K562 (cell line): ENCODE measurements at regions not wholly inside any gene's neighbourhood (a gene's known extent, or its start where the extent isn't known, plus 50 kb on each side); places are given as distances from the start of the nearest gene placed in this dataset.

Source experiments
- ARID1B ChIP-seq: fragments of 450-650 bp; IDR thresholded peaks from 2 replicates; pipeline ENCODE4 v1.6.1; 2016; ENCODE audit warnings: antibody characterized with exemption, mild to moderate bottlenecking, inconsistent platforms
- DEAF1 ChIP-seq: fragments of 450-650 bp; formaldehyde crosslinking; IDR thresholded peaks from 2 replicates; pipeline ENCODE4 v1.4.0; 2020; ENCODE audit warnings: mild to moderate bottlenecking, moderate library complexity
- FOXK2 ChIP-seq, 2 experiments: fragments of 450-650 bp; IDR thresholded peaks in 1 of 2; conservative IDR thresholded peaks in 1 of 2; 2 replicates each; pipeline ENCODE4 v1.6.1; 2016; ENCODE audit warnings: low read depth in 2 of 2, mild to moderate bottlenecking in 1 of 2
- GMEB1 ChIP-seq: fragments of 250-450 bp; sonication (Bioruptor Pico); IDR thresholded peaks from 2 replicates; pipeline ENCODE4 v1.4.0; 2020; ENCODE audit warnings: mild to moderate bottlenecking
- PKNOX1 ChIP-seq: fragments of 450-650 bp; IDR thresholded peaks from 2 replicates; pipeline ENCODE4 v1.6.1; 2016
- SIN3B ChIP-seq: fragments of 450-650 bp; IDR thresholded peaks from 2 replicates; pipeline ENCODE4 v1.6.1; 2017; ENCODE audit warnings: low read depth, mild to moderate bottlenecking, moderate library complexity
- SMARCC2 ChIP-seq: fragments of 450-650 bp; IDR thresholded peaks from 2 replicates; pipeline ENCODE4 v1.6.1; 2017; ENCODE audit warnings: antibody characterized with exemption, moderate library complexity, mild to moderate bottlenecking, low read depth
- SOX6 ChIP-seq: fragments of 450-650 bp; IDR thresholded peaks from 2 replicates; pipeline ENCODE4 v1.6.1; 2014; ENCODE audit warnings: mild to moderate bottlenecking
- TRIM28 ChIP-seq: fragments of 450-650 bp; IDR thresholded peaks from 2 replicates; pipeline ENCODE4 v1.6.1; 2017
- ZNF124 ChIP-seq: sonication (generic); formaldehyde crosslinking; IDR thresholded peaks from 2 replicates; pipeline ENCODE4 v1.8.1; 2022; ENCODE audit warnings: missing genetic modification reagents
- ZNF395 ChIP-seq: fragments of 200-800 bp; sonication (Bioruptor generic); IDR thresholded peaks from 2 replicates; pipeline ENCODE4 v1.6.1; 2017; ENCODE audit warnings: missing genetic modification characterization, missing compliant biosample characterization

- TF ChIP-seq SIN3B (no peak), TRIM28 (no peak), ZNF124 (no peak), FOXK2 (conservative IDR thresholded peaks at IDR 0.05 in 1 of 2, IDR thresholded peaks at IDR 0.05 in 1 of 2; ENCODE audit: low read depth in 2 of 2) (no peak), PKNOX1 (no peak), DEAF1 (CRISPR knock-in tag) (no peak), ZNF395 (no peak), GMEB1 (no peak), SMARCC2 (no peak), ARID1B (no peak), SOX6 (no peak)
- TF ChIP-seq, all 486 proteins: peak for 0
Observed at GRCh38 chr4:60327651-60328050, 872.5 kb upstream of the ADGRL3 start (continued).
